ENCODE measurements at regions not wholly inside any gene's neighbourhood (a gene's known extent, or its start where the extent isn't known, plus 50 kb on each side); places are given as distances from the start of the nearest gene placed in this dataset.

DNA sequence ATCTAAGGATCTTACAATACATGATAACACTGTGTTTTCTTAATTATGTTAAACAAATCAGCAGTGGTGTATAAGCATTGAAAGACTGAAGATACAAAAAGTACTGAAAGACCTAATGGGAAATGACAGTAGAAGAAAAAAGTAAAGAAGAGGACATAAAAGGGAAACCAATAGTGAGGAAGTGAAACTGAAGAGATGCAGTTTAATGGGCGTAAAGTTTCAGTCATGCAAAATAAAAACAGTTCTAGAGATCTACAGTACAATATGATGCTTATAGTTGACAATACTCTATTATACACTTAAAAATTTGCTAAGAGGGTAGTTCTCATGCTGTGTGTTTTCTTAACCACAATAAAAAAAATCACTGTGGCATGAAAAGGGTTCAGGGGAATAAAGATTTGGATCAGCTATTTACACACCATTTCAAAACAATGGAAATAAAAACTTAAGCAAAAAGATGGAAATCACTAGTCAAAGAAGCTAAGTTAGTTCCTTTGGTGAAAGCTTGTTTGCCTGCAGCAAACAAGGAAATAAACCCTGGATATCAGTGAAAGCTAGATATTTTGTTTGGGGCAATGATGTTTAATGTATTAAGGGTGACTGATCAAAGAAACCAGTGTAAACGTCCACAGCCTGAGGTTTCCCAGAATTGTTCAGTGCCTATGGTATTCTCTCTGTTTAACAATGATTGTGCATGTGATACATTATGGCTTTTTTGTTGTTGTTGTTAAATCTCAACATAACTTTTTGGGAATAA is 1160.8 kb upstream of the ADGRL2 start:
- ChIA-PET CTCF (ENCODE audit: partially characterized antibody) (interaction anchor here (1.0 kb wide), 1 partner anchor 9 kb away, joined by 3 read pairs; no protein-coding TSS in a partner anchor), POLR2A (ENCODE audit: partially characterized antibody) (no interaction called here)
- no peak overlapping the region for H2BK15ac ChIP-seq (ENCODE audit: low read length)
- no peak overlapping the region for H3K18ac ChIP-seq (ENCODE audit: extremely low read depth, low read length)
- H3K23ac ChIP-seq (ENCODE audit: insufficient read length), result no peak overlapping the region
- no peak overlapping the region for H4K5ac ChIP-seq (ENCODE audit: insufficient read length, low read depth, low read length)
- no peak overlapping the region for H3K56ac ChIP-seq (replicated peaks; ENCODE audit: insufficient read length, low read depth, low read length)
- no peak overlapping the region for H2AFZ ChIP-seq (ENCODE audit: low read length)
- H3K14ac ChIP-seq (ENCODE audit: insufficient read length), result no peak overlapping the region
- no peaks in the 10 kb centered on the region for H3K79me1 ChIP-seq (ENCODE audit: low read depth, low read length)
- H3K9me3 ChIP-seq (ENCODE audit: insufficient read depth in 2 of 2, low read depth in 1 of 2, low read length in 1 of 2), result no peaks in the 10 kb centered on the region
- no peak overlapping the region for H4K91ac ChIP-seq (replicated peaks; ENCODE audit: insufficient read length, low read length)
- 79% methylated on average over 2 of the region's 2 CpGs; no CpG with 5 or more reads in 1 of the 2 experiments for WGBS, 2 experiments (ENCODE audit: extremely low coverage in 1 of 2, insufficient coverage in 1 of 2, insufficient read length in 1 of 2, insufficient replicate concordance in 2 of 2, low coverage in 1 of 2, low lambda C conversion rate in 2 of 2, missing lambda C conversion rate in 1 of 2)
- no peaks in the 10 kb centered on the region for H3K23me2 ChIP-seq (ENCODE audit: low read depth, low read length)
- H3K4me2 ChIP-seq (ENCODE audit: insufficient read depth in 1 of 2, low read depth in 2 of 2, low read length in 2 of 2), result no peak overlapping the region
- DNase-seq (ENCODE audit: low read depth in 1 of 2, low spot score in 2 of 2) (no peak), FAIRE-seq (no peak)
- no peak overlapping the region for H3K4ac ChIP-seq (replicated peaks; ENCODE audit: insufficient read length, low read depth, low read length)
- H4K20me1 ChIP-seq (replicated peaks in 1 of 2; ENCODE audit: control insufficient read depth in 1 of 2, insufficient read depth in 2 of 2, low read length in 2 of 2), result no peaks in the 10 kb centered on the region
- H3K27me3 ChIP-seq (replicated peaks in 1 of 4; ENCODE audit: control insufficient read depth in 3 of 4, extremely low read depth in 1 of 4, insufficient read depth in 3 of 4, low read length in 3 of 4), result no peaks in the 10 kb centered on the region
- H3K36me3 ChIP-seq (ENCODE audit: control insufficient read depth in 2 of 4, insufficient read depth in 4 of 4, low read length in 3 of 4), result no peaks in the 10 kb centered on the region
- no peaks in the 10 kb centered on the region for H3K4me1 ChIP-seq (replicated peaks in 1 of 4; ENCODE audit: control insufficient read depth in 3 of 4, insufficient read depth in 4 of 4, low read length in 3 of 4)
- H3K4me3 ChIP-seq (ENCODE audit: extremely low read depth in 1 of 4, insufficient read depth in 2 of 4, low read depth in 3 of 4, low read length in 4 of 4), result no peak overlapping the region
- no peak overlapping the region for H3K27ac ChIP-seq (ENCODE audit: low read depth, low read length)
- H3K9ac ChIP-seq (replicated peaks in 1 of 4; ENCODE audit: extremely low read depth in 1 of 4, low read depth in 3 of 4, low read length in 3 of 4), result no peak overlapping the region
- no peak overlapping the region for H4K8ac ChIP-seq (ENCODE audit: extremely low read depth, insufficient read depth, low read length)
- H2BK20ac ChIP-seq (ENCODE audit: low read length), result no peak overlapping the region
- no peak overlapping the region for H2BK120ac ChIP-seq (replicated peaks; ENCODE audit: low read depth, low read length)
- H2AK5ac ChIP-seq (ENCODE audit: low read depth, low read length), result no peak overlapping the region
- H3K79me2 ChIP-seq (ENCODE audit: control insufficient read depth in 1 of 2, insufficient read depth in 2 of 2, low read length in 2 of 2), result no peaks in the 10 kb centered on the region
- no peak overlapping the region for H2BK12ac ChIP-seq (ENCODE audit: low read depth, low read length)
- H2BK5ac ChIP-seq (ENCODE audit: low read depth, low read length), result no peak overlapping the region
- TF ChIP-seq POLR2A (IDR thresholded peaks at IDR 0.05; ENCODE audit: control extremely low read depth in 1 of 2, low read depth in 2 of 2, low read length in 2 of 2), result no peak

Measured in H1 (cell line).